ENCODE measurements at regions not wholly inside any gene's neighbourhood (a gene's known extent, or its start where the extent isn't known, plus 50 kb on each side); places are given as distances from the start of the nearest gene placed in this dataset.

DNA sequence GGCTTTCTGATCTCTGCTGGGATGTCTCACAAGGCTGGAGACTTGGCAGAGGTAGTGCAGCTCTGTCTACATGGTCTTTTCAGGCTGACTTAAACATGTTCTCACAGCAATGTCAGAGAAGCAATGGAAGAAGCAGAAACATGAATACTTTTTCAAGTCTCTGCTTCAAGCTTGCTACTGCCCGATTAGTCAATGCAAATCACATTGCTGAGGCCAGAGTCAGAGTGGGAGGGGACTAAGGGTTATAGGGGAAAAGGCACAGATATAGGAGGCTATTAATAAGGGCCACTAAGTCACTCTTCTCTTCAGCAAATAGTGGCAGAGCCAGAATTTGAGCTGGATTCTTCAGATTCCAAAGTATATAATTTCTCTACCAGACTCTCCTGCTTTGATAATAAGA lies 390.5 kb downstream of the TMEM135 start:
- no peak for DNase-seq (ENCODE audit: low spot score)

DNA sequence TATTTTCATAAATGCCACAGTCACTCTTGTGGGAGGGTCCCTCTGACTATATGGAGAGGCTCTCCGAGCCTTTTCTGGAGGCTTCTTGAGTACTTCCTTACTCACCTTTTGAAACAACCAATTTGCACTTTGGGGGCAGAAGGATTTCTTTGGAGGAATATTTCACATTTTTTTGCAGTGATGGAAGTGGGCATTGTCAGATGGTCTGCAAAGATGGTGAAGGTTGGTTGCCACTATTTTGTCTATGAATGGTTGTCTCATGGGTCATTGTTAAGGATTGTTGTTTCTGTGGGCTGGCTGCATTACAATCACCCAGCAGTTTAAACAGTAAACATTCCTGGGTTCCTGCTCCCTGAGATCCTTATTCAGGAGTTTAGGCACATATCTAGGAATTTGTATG lies 388.2 kb downstream of the TMEM135 start:
- DNase-seq (ENCODE audit: low spot score) = no peak

- no peak for DNase-seq (ENCODE audit: low spot score)
Observed at GRCh38 chr11:87425391-87425790, 387.7 kb downstream of the TMEM135 start.

GRCh38 chr11:87423161-87423560 lies 385.4 kb downstream of the TMEM135 start:
- no peak for DNase-seq (ENCODE audit: low spot score)

GRCh38 chr11:87422566-87422965 lies 384.8 kb downstream of the TMEM135 start:
- DNase-seq (ENCODE audit: low spot score) = no peak

GRCh38 chr11:87421422-87421821 lies 383.7 kb downstream of the TMEM135 start:
- peak; percentile 32 for DNase-seq (ENCODE audit: low spot score)

DNA sequence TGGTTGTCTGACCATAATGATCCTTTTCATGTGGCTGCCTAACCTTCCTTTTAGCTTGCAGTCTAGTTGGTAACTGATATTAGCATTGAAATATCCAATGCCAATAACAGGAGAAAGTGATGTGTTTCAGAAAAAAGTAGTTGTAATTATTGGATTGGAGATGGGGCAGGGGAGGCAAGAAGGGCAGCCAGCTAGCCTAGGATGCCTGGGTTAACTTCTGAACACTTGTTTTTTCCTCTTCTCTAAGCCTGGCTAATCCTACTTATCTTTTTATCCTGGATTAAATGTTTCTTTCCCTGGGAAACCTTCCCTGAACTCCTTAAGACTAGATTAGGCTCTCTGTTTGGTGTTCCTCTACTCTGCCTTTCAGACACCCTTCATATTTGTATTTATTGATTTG lies 380.2 kb downstream of the TMEM135 start:
- no peak for DNase-seq (ENCODE audit: low spot score)

GRCh38 chr11:87405843-87406242 lies 368.1 kb downstream of the TMEM135 start:
- no peak for DNase-seq (ENCODE audit: low spot score)

- DNase-seq (ENCODE audit: low spot score) = no peak
Observed at GRCh38 chr11:87405356-87405755, 367.6 kb downstream of the TMEM135 start.

- DNase-seq (ENCODE audit: low spot score) = no peak
Observed at GRCh38 chr11:87401653-87402052, 363.9 kb downstream of the TMEM135 start.

- DNase-seq (ENCODE audit: low spot score) = no peak
Observed at GRCh38 chr11:87399341-87399740, 361.6 kb downstream of the TMEM135 start.

- no peak for DNase-seq (ENCODE audit: low spot score)
Observed at GRCh38 chr11:87398931-87399330, 361.2 kb downstream of the TMEM135 start.

DNA sequence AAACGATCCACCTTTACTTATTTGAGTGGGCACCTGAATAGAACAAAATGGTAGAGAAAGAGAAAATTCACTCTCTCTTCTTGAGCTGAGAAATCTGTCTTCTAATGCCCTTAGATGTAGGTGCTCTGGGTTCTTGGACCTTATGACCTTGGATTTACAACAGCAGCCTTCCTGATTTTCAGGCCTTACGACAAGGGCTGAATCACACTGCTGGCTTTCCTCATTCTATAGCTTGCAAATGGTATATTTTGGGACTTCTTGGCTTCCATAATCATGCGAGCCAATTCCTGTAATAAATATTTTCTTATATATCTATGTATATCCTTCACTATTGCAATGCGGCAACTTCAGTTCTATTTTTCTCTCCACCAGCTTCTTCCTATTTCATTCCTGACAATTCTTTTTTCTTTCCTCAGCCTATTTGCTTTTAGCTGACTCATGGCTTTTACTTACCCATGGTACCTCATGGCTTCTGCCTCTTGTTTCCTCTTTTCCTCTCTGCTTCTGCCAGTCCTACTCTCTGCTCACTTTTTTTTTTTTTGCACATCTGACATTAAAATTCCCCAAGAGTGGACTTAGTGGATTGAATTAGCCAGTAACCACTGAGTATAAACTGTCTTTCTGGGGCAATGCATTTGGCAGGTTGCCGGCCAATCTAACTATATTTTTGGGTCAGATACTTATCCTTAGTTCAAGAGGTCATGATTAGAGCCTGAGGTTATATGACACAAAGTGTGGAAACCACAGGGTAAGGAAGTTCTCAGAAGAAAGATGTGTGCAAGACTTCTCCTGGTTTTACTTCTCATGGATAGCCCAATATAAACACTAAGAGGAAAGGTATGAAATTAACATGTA lies 359.5 kb downstream of the TMEM135 start:
- no peak for DNase-seq (ENCODE audit: low spot score)

- no peak for DNase-seq (ENCODE audit: low spot score)
Observed at GRCh38 chr11:87394924-87395323, 357.2 kb downstream of the TMEM135 start.

DNA sequence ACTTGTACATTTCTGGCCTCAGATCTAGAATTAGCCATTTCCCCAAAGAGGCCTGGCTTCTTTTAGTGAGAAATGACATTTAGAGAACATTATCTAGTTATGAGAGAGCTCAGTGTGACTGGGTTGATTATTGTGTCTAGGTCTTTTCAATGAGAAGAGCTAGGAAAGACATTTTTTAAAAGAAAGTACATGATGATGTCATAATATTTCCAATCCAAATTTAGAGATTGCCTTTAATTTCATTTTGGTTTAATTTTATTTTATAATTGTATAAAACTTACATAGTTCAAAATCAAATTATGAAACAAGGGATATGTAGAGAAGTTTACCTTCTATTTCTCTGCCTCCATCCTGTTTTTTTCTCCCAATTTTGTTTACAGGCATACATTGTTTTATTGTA lies 354.9 kb downstream of the TMEM135 start:
- no peak for DNase-seq (ENCODE audit: low spot score)

- DNase-seq (ENCODE audit: low spot score) = no peak
Observed at GRCh38 chr11:87391496-87391895, 353.8 kb downstream of the TMEM135 start.

- no peak for DNase-seq (ENCODE audit: low spot score)
Observed at GRCh38 chr11:87384078-87384729, 346.5 kb downstream of the TMEM135 start.

GRCh38 chr11:87374038-87374807 lies 336.5 kb downstream of the TMEM135 start:
- no peak for DNase-seq (ENCODE audit: low spot score)

All from CD4-positive, alpha-beta T cell treated with Interleukin-6 at 100 ng/mL for 8 hours (primary cell).